Caco-2 (cell line): ENCODE measurements at regions not wholly inside any gene's neighbourhood (a gene's known extent, or its start where the extent isn't known, plus 50 kb on each side); places are given as distances from the start of the nearest gene placed in this dataset.
"Not testable (repeated sequence)": the region's sequence is repeated elsewhere in the genome, so short reads cannot be mapped to it uniquely, and the experiment has no call there.

Experiments used
- BruUV-seq: library from RNA; stranded (reverse); fragments of 400-500 nt; replicated peaks from 2 replicates; lab custom pipeline; 2021; lab: Mats Ljungman, UMichigan
- CTCF ChIA-PET: fragments of 300-600 bp; sonication (Branson Sonifier 250); formaldehyde crosslinking; loops from one replicate; lab custom pipeline; 2022; ENCODE audit warnings: antibody characterized with exemption; lab: Charles Lee
- POLR2A ChIA-PET: fragments of 300-600 bp; sonication (Branson Sonifier 250); formaldehyde crosslinking; loops from one replicate; lab custom pipeline; 2022; ENCODE audit warnings: antibody characterized with exemption; lab: Charles Lee
- DNase-seq, 2 experiments: peaks; one replicate each; pipeline versions ENCODE4 v3.0.0 to v3.0.0-alpha.2; 2020 to 2022
- H3K27me3 ChIP-seq: replicated peaks from 2 replicates; pipeline ENCODE4 v1.6.0; 2011; ENCODE audit warnings: low read length; ENCODE audit not compliant: control insufficient read depth, insufficient read depth
- H3K36me3 ChIP-seq: 2 replicates; pipeline ENCODE4 v1.5.1; 2011; ENCODE audit warnings: low read length; ENCODE audit not compliant: control insufficient read depth, insufficient read depth
- H3K4me1 ChIP-seq: fragments of 250-450 bp; sonication (Bioruptor Pico); 2 replicates; pipeline ENCODE4 v1.5.1; 2020; ENCODE audit warnings: mild to moderate bottlenecking
- H3K4me3 ChIP-seq: 2 replicates; pipeline ENCODE4 v1.5.1; 2011; ENCODE audit warnings: low read depth, mild to moderate bottlenecking, control low read depth, low read length
- H3K9me3 ChIP-seq: fragments of 250-450 bp; sonication (Bioruptor Pico); 2 replicates; pipeline ENCODE4 v1.5.1; 2020; ENCODE audit warnings: mild to moderate bottlenecking, moderate library complexity
- H3K27ac Mint-ChIP-seq: one replicate; pipeline ENCODE4 v1.8.0; 2022; ENCODE audit warnings: mixed read lengths; ENCODE audit not compliant: unreplicated experiment
- H3K27me3 Mint-ChIP-seq: one replicate; pipeline ENCODE4 v1.8.0; 2022; ENCODE audit warnings: mixed read lengths; ENCODE audit not compliant: insufficient read depth, unreplicated experiment
- H3K36me3 Mint-ChIP-seq: one replicate; pipeline ENCODE4 v1.8.0; 2022; ENCODE audit warnings: mild to moderate bottlenecking, mixed read lengths; ENCODE audit not compliant: insufficient read depth, unreplicated experiment
- H3K4me1 Mint-ChIP-seq: one replicate; pipeline ENCODE4 v1.8.0; 2022; ENCODE audit warnings: low read depth, mixed read lengths; ENCODE audit not compliant: unreplicated experiment
- H3K4me3 Mint-ChIP-seq: one replicate; pipeline ENCODE4 v1.8.0; 2022; ENCODE audit warnings: mild to moderate bottlenecking, moderate library complexity, mixed read lengths; ENCODE audit not compliant: unreplicated experiment
- H3K9me3 Mint-ChIP-seq: one replicate; pipeline ENCODE4 v1.8.0; 2022; ENCODE audit warnings: mixed read lengths; ENCODE audit not compliant: unreplicated experiment
- intact Hi-C: fragments of 100-400 bp; cut with micrococcal nuclease; formaldehyde crosslinking; loops from one replicate; pipeline ENCODE4 v1.10.0; 2022; ENCODE audit not compliant: unreplicated experiment
- TF ChIP-seq, protein P1 (sequence below), 2 experiments: fragments of 200-600 bp in 1 of 2; IDR thresholded peaks; 1 replicate in 1 of 2; 2 replicates in 1 of 2; pipeline versions ENCODE4 v1.5.1 to v1.8.0; 2011 to 2022; ENCODE audit warnings: antibody characterized with exemption in 1 of 2, control low read depth in 1 of 2, inconsistent platforms in 1 of 2, low read depth in 1 of 2, low read length in 1 of 2, mild to moderate bottlenecking in 1 of 2, moderate library complexity in 1 of 2; ENCODE audit not compliant: insufficient read depth in 1 of 2, severe bottlenecking in 1 of 2, unreplicated experiment in 1 of 2

DNA sequence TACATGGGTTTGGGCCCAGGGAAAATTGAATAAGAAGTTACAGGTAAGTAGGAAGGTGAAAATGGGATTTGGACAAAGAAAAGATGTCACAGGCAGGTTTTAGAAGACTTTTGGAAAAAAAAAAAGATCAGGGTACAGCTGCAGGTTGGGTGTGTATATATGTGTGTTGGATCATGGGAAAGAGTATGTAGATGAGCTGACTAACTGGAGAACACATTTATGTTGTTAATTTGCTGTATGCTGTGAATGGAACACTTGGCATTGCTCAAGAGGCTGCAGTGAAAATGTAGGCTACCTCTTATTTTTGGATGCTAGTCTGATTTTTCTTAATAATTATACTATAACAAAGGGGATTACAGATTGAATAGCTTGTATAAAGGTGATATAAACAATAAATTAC, 577.7 kb upstream of the USP24 start:
- POLR2A ChIA-PET, result no interaction called here
- no peaks in the 10 kb centered on the region for H3K36me3 Mint-ChIP-seq
- DNase-seq, result no peak
- intact Hi-C loops, result no loop called here
- CTCF ChIA-PET, result no interaction called here
- H3K27me3 Mint-ChIP-seq, result no peaks in the 10 kb centered on the region
- no peaks in the 10 kb centered on the region for H3K4me1 Mint-ChIP-seq
- Histone ChIP-seq H3K9me3 (no peaks in the 10 kb centered on the region), H3K4me1 (no peaks in the 10 kb centered on the region), H3K4me3 (no peak overlapping the region), H3K27me3 (no peaks in the 10 kb centered on the region), H3K36me3 (no peaks in the 10 kb centered on the region)
- no peak overlapping the region for H3K27ac Mint-ChIP-seq
- H3K9me3 Mint-ChIP-seq, result no peaks in the 10 kb centered on the region
- TF ChIP-seq, protein P1, sequence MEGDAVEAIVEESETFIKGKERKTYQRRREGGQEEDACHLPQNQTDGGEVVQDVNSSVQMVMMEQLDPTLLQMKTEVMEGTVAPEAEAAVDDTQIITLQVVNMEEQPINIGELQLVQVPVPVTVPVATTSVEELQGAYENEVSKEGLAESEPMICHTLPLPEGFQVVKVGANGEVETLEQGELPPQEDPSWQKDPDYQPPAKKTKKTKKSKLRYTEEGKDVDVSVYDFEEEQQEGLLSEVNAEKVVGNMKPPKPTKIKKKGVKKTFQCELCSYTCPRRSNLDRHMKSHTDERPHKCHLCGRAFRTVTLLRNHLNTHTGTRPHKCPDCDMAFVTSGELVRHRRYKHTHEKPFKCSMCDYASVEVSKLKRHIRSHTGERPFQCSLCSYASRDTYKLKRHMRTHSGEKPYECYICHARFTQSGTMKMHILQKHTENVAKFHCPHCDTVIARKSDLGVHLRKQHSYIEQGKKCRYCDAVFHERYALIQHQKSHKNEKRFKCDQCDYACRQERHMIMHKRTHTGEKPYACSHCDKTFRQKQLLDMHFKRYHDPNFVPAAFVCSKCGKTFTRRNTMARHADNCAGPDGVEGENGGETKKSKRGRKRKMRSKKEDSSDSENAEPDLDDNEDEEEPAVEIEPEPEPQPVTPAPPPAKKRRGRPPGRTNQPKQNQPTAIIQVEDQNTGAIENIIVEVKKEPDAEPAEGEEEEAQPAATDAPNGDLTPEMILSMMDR (IDR thresholded peaks at IDR 0.05; ENCODE audit: insufficient read depth in 1 of 2, low read depth in 1 of 2, low read length in 1 of 2, severe bottlenecking in 1 of 2, unreplicated experiment in 1 of 2), result no peak
- no peak overlapping the region for H3K4me3 Mint-ChIP-seq
- BruUV-seq, result no TSS peak

DNA sequence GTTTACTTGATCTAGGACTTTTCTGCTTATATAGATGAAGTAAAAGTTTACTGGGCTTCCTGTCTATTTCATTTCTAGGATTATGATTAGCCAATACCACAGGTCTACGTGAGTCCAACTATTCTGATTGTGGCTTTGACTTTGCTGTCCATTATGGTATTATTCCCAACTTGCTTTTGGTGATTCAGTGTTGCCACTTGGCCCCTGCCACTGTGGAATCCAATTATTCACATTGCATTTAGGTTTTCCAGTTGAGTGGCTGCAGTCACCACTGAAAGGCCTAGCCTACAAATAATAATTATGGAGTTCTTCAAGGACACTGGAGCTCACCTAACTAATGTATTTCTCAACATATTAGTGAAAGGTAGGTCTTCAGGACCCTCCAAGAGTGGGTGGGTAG, 574.3 kb upstream of the USP24 start:
- H3K4me1 Mint-ChIP-seq, result no peaks in the 10 kb centered on the region
- Histone ChIP-seq H3K36me3 (no peaks in the 10 kb centered on the region), H3K4me1 (no peaks in the 10 kb centered on the region), H3K27me3 (no peaks in the 10 kb centered on the region), H3K4me3 (no peak overlapping the region), H3K9me3 (no peaks in the 10 kb centered on the region)
- H3K4me3 Mint-ChIP-seq, result no peak overlapping the region
- ChIA-PET POLR2A (no interaction called here), CTCF (no interaction called here)
- BruUV-seq, result no TSS peak
- no peak for DNase-seq
- no peak overlapping the region for H3K27ac Mint-ChIP-seq
- TF ChIP-seq, protein P1 (IDR thresholded peaks at IDR 0.05; ENCODE audit: insufficient read depth in 1 of 2, low read depth in 1 of 2, low read length in 1 of 2, severe bottlenecking in 1 of 2, unreplicated experiment in 1 of 2), result no peak
- no peaks in the 10 kb centered on the region for H3K36me3 Mint-ChIP-seq
- intact Hi-C loops, result no loop called here
- no peaks in the 10 kb centered on the region for H3K27me3 Mint-ChIP-seq
- H3K9me3 Mint-ChIP-seq, result peaks cover 9% of the 10 kb centered on the region

DNA sequence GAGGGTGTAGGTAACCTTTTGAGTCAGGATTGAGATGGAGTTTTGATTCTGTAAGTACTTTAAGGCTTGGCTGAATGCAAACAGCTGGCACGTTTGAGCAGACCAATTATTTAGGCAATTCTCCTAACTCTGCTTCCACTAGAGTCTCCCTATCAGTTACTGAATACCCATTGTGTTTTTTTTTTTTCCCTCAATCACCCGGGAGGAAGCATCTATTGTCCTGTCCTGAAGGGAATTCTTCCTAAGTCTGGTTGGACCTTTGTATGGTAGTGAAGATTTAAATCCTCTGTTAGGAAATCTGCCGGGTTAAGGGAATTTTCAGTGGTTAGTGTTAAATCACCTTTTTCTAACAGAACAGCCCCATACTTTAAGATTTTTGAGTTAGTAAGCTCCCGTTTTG, 571.2 kb upstream of the USP24 start:
- intact Hi-C loops, result no loop called here
- Histone ChIP-seq H3K4me1 (no peaks in the 10 kb centered on the region), H3K4me3 (no peak overlapping the region), H3K9me3 (no peaks in the 10 kb centered on the region), H3K27me3 (no peaks in the 10 kb centered on the region), H3K36me3 (no peaks in the 10 kb centered on the region)
- Mint-ChIP-seq H3K36me3 (no peaks in the 10 kb centered on the region), H3K4me1 (no peaks in the 10 kb centered on the region), H3K27me3 (no peaks in the 10 kb centered on the region), H3K9me3 (peaks cover 9% of the 10 kb centered on the region), H3K27ac (no peak overlapping the region), H3K4me3 (no peak overlapping the region)
- ChIA-PET CTCF (no interaction called here), POLR2A (no interaction called here)
- no peak for DNase-seq
- BruUV-seq, result no TSS peak
- TF ChIP-seq, protein P1 (IDR thresholded peaks at IDR 0.05; ENCODE audit: insufficient read depth in 1 of 2, low read depth in 1 of 2, low read length in 1 of 2, severe bottlenecking in 1 of 2, unreplicated experiment in 1 of 2), result no peak

DNA sequence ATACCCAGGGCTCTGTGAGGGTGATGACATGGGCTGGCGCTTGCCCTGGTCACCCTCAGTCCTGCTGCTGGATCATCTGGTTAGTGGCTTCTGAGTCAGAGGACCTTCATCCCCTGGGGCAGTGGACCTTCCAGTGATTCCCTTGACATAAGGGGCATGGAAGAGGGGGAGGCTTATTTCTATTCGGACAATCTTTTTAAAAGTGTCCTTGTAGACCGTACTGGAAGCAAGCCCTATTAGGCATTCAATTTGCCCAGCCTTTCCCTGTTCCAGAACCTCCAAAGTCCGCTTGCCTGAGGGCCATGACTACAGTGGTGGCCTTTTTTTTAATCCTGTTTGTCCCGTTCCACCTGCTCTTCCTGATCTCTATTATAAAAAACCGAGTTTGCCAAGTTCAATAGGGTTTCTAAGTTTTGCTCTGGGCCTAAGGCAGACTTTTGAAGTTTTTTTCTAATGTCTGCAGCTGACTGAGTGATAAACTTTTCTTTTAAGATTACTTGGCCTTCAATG, 569.8 kb upstream of the USP24 start:
- H3K9me3 ChIP-seq, H3K27ac Mint-ChIP-seq, H3K9me3 Mint-ChIP-seq, H3K27me3 Mint-ChIP-seq, H3K36me3 Mint-ChIP-seq, BruUV-seq, H3K36me3 ChIP-seq, H3K4me3 ChIP-seq, H3K4me1 Mint-ChIP-seq, POLR2A ChIA-PET, H3K27me3 ChIP-seq, intact Hi-C loops, H3K4me3 Mint-ChIP-seq, H3K4me1 ChIP-seq, CTCF ChIA-PET: not testable (repeated sequence)
- DNase-seq, result peak in 1 of 2 experiments; percentile 10
